Upper lobe of left lung (tissue), 4 donors: ENCODE measurements at regions not wholly inside any gene's neighbourhood (a gene's known extent, or its start where the extent isn't known, plus 50 kb on each side); places are given as distances from the start of the nearest gene placed in this dataset.

Experiments
- CTCF ChIP-seq, 6 experiments: fragments of 450-650 bp in 4 of 6; fragments of 200-600 bp in 2 of 6; sonication (generic) in 2 of 6; IDR thresholded peaks; one replicate each; pipeline ENCODE4 v1.5.1; 2016 to 2019; ENCODE audit warnings: antibody characterized with exemption in 6 of 6
- EP300 ChIP-seq, 4 donors: sonication (generic); formaldehyde crosslinking; IDR thresholded peaks; one replicate each; pipeline ENCODE4 v1.5.1; 2017; ENCODE audit warnings: antibody characterized with exemption in 4 of 4, control low read depth in 2 of 4
- POLR2A ChIP-seq, 4 donors: fragments of 450-650 bp; IDR thresholded peaks; one replicate each; pipeline ENCODE4 v1.5.1; 2016 to 2017; ENCODE audit warnings: antibody characterized with exemption in 4 of 4, mild to moderate bottlenecking in 2 of 4

DNA sequence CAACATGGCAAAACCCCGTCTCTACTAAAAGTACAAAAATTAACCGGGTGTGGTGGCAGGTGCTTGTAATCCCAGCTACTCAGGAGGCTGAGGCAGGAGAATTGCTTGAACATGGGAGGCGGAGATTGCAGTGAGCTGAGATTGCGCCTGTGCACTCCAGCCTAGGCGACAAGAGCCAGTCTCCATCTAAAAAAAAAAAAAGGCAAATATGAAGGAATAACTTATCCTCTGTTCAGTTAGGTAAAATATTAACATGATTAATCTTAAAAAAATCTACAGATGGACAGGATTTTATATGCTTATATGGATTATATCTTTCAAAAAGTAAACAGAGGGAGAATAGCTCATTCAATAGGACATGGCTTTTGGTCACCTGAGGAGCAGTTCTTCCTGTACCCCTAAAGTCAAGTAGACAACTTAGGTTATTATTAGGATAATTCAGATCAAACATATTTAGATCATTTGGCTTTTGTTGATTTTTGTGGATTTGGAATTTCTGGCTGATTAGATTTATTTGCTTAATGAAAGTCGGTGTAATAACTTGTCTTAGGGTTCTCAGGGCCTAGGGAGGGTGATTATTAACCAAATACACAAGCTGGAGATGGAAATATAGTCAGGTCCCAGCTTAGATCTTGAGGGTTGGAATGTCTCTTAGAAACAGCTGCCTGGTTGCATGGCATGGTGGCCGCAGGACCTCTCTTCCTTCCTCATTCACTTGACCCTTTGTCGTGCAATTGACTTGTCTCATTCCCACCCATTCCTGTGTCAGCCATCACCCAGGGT, 82.1 kb upstream of the ONECUT1 start:
- TF ChIP-seq EP300 (IDR thresholded peaks at IDR 0.05), result no peak
- no peak for TF ChIP-seq CTCF (IDR thresholded peaks at IDR 0.05)
- no peak for TF ChIP-seq POLR2A (IDR thresholded peaks at IDR 0.05)
